Loucy (cell line): ENCODE measurements at regions not wholly inside any gene's neighbourhood (a gene's known extent, or its start where the extent isn't known, plus 50 kb on each side); places are given as distances from the start of the nearest gene placed in this dataset.

Source experiments
- EZH2phosphoT487 ChIP-seq: fragments of 200-600 bp; IDR thresholded peaks from 2 replicates; pipeline ENCODE4 v1.6.1; 2018; ENCODE audit warnings: antibody characterized with exemption, mild to moderate bottlenecking, moderate library complexity, borderline replicate concordance
- TF ChIP-seq, protein P1 (sequence below): fragments of 200-600 bp; sonication (generic); conservative IDR thresholded peaks from 2 replicates; pipeline ENCODE4 v1.5.1; 2014; ENCODE audit warnings: mild to moderate bottlenecking, antibody characterized with exemption, low read length

DNA sequence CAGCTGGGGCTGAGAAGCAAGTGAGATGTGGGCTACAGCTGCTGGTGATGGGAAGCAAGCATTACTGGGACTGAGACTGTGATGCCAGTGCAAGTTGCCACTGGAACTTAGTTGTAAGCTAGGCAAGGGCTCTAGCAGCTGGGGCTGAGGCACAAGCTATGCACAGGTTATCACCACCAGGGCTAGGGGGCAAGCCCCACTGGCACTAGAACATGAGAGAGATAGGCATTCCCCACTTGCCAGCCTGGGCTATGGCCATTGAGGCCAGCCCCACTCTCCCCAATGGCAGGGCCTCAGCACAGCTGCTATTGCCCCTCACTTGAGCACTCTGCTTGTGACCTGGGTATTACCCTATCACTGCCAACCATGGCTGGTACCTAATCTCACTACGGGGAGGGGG, 130.8 kb upstream of the SMIM31 start:
- TF ChIP-seq, protein P1, sequence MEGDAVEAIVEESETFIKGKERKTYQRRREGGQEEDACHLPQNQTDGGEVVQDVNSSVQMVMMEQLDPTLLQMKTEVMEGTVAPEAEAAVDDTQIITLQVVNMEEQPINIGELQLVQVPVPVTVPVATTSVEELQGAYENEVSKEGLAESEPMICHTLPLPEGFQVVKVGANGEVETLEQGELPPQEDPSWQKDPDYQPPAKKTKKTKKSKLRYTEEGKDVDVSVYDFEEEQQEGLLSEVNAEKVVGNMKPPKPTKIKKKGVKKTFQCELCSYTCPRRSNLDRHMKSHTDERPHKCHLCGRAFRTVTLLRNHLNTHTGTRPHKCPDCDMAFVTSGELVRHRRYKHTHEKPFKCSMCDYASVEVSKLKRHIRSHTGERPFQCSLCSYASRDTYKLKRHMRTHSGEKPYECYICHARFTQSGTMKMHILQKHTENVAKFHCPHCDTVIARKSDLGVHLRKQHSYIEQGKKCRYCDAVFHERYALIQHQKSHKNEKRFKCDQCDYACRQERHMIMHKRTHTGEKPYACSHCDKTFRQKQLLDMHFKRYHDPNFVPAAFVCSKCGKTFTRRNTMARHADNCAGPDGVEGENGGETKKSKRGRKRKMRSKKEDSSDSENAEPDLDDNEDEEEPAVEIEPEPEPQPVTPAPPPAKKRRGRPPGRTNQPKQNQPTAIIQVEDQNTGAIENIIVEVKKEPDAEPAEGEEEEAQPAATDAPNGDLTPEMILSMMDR = no peak
- no peak for TF ChIP-seq EZH2phosphoT487
